EH (cell line): ENCODE measurements at regions not wholly inside any gene's neighbourhood (a gene's known extent, or its start where the extent isn't known, plus 50 kb on each side); places are given as distances from the start of the nearest gene placed in this dataset.

Source experiments
- DNase-seq: peaks from one replicate; pipeline ENCODE4 v3.0.0-alpha.2; 2015; ENCODE audit warnings: low read depth

DNA sequence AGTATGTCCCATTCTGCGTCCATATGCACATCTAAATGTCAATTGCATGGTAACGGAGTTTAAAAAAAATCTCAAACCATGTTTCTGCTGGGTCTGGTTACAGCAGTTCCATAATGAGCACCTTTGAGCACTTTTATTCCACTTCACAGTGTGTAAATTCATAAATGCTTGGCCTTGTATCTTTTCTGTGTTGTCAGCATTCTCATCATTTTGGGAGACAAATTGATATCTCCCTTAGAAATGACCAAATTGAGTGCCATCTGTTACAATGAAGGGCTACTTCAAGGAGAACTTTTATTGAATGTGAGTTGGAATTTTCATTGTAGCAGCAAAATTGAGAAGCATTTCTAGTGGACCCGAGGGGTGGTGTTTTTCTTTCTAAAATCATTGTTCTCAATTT lies 432.9 kb upstream of the PCDH9 start:
- DNase-seq, result no peak

DNA sequence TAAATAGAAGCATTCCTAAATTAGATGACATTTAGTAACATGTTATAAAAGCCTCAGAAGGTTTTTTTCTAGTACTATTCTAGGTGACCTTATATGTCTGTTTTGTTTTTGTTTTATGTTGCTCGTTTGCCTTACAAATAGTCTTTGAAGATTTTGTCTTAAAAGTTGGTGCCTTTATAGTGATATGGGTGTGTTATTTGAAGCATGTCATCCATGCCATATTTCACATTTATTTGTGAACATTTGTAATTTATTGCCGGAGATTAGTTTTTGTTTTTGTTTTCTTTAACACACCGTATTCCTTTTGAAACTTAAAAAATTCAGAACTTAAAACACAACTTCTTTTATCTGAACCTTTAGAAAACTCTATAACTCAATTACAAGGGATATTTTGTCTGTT lies 422.8 kb upstream of the PCDH9 start:
- DNase-seq, result no peak

DNA sequence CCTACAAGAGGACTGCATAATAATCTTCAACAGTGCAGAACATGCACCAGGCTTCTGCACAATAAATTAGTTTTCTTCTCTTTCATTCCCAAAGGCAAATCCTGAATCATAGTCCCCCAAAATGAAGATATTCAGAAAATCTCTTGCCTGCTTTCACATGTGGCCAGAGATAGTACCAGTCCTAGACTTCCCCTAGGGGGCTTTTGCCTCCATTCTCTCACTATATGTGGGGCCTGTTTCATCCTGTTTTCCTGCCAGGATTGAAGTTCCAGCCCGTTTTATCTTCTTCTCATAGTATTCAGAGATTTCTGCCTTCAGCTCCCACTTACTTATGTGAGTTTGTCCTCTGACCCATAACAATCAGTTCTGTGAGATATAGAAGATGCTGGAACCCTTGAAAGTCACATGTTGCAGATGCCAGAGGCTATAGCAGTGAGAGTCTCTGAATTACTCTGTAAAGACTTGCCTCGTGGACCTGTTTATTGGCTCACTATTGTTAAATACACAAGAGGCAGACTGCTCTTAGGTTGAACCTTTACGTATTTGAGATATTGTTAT lies 421.9 kb upstream of the PCDH9 start:
- no peak for DNase-seq

DNA sequence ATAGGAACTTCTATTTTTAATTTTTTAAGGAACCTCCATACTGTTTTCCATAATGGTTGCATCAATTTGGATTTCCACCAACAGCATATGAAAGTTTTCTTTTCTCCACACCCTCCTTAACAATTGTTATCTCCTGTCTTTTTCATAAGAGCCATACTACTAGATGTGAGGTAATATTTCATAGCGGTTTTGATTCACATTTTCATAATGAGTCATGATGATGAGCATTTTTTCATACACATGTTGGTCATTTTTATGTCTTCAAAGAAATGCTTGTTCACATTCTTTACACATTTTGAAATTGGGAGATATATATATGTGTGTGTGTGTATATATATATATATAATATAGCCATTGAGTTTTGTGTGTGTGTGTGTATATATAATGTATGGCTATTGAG lies 420.3 kb upstream of the PCDH9 start:
- no peak for DNase-seq

DNA sequence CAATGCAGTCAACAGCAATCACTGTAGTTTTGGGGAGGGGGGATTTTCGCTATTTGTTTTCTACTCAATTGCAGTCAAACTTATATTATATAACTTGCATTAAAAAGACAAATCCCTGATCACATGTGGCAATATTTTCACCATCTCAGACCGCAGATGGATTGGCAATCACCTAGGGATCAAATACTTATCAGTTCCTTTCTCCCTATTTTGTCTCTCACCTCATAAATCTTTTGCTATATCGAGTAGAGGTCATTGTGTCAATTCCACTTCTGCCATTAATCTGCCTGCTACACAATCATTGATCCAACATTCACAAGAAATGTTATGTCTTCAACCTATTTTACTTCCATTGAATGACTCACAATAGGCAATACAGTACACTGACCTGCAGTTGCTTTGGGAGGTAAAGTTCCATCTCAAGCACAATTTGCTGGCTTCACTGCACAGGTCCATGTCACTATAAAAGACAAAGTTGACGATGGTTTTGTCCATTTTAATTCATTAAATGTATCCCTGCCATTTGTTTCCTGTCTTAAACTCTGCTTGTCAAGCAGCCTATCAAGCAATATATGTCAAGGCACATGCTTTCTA lies 415.8 kb upstream of the PCDH9 start:
- DNase-seq, result no peak

DNA sequence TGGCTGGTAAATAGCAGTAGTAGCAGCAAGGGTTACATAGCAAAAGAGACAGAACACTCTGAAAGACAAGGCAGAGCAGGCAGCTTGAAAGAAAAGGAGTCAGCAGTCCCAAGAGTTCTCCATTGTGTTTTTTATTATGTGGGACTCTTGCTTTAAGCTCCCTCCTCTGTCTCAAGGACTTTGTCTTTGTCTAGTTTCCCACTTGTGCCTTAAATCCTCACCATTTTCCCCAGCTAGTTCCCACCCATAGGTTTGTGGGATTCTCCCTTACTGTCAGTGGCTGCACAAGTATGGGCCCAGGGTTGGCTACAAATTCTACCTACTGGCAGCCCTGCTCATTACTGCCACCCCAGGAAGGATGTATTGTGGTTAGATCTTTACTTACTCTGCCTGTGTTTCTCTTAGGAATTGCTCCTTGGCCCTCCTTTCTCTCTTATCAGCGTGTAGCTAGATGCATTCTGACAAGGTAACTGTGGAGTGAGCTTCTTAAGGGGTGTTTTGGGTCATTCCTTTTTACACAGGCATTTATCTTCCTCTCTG lies 413.4 kb upstream of the PCDH9 start:
- DNase-seq, result no peak

DNA sequence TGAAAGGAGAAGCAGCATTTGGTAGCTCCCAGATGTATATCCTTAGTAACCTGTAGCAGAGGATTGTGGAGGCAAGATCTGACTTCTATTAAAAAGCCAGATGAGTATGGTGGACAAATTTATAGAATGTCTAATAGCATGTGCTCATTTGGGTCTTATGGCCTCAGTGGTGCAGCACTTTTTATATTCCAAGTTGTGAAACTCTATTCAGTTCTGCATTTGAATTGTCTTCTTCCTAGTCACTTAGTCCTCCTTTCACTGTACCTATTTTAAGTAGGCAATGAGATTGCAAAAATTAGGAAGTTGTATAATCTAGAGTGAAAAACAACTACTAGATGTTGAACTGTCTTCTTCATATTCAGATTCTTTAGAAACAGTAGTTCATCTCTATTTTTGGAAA lies 412.5 kb upstream of the PCDH9 start:
- DNase-seq, result no peak

DNA sequence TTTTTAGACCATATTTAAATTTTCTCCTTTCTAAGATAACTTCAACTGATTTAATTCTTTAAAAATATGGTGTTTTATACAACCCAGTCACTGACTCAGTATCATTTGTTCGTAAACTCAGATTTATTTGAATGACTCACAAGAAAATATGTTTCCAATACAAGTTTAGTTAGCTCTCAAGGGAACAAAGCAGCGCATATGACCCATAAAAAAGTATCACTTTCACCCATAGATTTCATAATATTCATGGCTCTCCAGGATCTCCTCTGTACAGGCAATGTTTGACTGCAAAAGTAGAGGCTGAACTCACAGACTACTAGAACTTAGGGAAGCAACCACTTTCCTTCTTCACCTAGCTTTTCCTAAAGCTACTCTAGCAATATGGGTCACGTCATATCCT lies 405.6 kb upstream of the PCDH9 start:
- DNase-seq, result no peak

DNA sequence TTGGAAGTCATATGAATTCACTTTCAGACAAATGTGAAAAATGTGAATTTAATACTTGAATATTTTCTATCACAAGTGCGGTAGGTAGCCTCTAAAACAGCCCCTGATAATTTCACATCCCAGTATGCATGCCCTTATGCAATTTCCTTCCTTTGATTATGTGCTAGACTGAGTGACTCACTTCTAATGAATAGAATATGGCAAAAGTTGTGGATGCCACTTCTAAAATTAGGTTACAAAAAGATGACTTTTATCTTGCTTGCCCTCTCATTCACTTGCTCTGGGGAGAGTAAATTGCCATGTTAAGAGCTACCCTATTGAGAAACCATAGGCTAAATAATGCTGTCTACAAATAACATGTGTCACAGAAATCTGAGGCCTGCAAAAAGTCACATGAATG lies 402.5 kb upstream of the PCDH9 start:
- DNase-seq, result no peak

DNA sequence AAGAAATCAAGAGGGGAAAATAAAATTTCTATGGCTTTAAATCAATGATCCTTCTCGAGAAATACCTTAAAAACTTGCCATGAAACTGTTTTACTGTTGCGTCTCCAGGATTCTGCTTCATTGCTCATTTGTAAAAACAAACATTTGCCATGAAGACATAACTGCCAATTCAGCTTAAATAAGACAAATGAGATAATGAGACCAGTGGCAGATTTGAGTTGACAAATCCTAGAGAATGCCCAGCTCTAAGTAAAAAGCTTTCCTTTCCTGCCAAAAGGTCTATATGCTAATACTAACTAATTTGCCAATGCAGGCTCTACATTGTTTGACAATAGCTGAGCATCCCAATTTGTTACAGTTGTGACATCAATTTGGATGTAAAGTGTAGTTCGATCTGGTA lies 400.5 kb upstream of the PCDH9 start:
- DNase-seq, result no peak

DNA sequence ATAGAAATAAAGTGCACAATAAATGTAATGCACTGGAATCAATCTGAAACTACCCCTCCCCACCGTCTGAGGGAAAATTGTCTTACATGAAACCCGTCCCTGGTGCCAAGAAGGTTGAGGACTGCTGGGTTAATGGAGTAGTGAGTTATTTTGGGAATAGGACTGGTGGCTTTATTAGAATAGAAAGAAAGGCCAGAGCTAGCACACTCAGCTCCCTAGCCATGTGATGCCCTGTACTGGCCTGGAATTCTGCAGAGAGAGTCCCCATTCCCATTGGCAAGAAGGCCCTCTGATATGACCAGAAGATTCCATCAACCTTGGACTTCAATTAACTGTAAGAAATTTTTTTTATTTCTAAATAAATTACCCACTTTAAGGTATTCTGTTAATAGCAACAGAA lies 393.5 kb upstream of the PCDH9 start:
- DNase-seq, result no peak

DNA sequence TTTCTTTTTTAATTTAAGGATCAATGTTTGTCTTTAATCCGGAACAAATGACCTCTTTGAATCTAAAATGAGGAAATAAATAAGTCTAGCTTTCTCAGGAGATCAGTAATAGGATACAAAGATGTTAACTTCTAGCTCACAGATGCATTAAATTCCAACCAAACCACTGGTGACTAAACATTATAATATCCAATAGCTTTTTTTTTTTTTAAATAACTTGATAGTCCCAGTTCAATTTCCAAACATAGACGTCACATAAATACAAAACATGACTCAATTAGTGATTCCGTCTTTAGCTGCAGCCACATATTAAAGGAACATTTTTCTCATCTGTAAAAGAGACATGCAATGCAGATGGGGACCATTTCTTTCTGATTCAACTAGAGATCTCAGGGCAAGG lies 390.5 kb upstream of the PCDH9 start:
- no peak for DNase-seq

DNA sequence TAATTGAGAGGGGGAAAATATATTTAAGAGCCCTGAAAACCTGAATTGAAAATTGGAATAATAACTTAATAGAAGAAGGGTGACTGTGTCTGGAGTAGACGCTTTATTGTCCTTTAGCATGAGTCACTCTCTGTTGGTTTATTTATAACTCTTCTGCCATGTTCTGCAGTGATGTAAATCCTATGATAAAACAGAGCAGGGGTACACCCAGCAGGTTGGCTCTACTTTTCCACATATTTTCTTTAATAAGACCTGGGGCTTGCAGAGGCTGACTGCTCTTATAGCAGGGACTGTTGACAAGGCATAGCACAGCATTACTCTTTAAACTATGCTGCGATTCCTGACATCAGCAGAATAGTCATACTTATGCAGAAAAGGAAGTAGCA lies 389.9 kb upstream of the PCDH9 start:
- no peak for DNase-seq

DNA sequence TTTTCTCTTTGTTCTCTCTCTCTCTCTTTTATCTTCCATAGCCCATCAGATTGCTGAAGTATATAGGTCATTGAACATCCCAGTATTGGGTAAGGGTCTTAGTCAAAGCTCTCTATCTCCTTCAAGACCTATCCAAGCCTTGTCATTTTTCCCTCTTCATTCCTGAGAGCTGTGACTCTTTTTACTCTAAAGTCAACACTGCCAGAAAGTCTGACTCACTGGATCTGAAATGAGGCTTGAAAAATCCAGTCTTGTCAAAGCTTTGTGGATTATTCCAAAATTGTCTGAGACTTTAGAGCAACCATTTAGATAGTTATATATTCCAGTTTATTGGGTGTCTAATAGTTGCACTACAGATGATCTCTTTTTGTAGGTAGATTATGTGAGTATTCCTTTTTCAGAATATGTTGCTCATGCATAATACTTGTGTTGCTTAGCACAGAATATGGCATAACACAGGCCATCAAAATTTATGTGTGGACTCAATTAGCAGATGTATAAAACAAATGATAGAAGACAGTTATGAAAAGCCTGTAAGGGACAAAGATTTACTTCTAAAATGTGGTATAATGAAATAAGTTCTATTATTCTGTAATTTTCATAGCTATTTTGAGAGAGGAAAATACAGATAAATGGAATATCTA lies 389.3 kb upstream of the PCDH9 start:
- no peak for DNase-seq

DNA sequence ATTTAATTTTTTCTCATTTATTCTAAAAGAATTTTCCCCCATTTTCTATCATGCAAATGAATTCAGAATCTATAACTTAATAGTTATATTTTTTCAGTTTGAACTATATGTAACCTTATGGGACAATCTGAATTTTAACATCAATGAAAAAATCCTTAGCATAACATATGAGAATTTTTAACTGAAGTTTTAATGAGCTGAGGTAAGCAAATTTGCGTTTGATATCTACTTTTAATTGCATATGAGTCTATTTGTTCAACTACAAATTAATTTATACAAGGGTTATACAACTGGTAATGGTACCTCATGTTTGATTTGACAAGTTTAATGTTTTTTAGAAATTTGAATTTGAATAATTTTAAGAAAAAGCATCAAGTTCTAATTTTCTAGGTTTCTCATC lies 384.4 kb upstream of the PCDH9 start:
- no peak for DNase-seq

DNA sequence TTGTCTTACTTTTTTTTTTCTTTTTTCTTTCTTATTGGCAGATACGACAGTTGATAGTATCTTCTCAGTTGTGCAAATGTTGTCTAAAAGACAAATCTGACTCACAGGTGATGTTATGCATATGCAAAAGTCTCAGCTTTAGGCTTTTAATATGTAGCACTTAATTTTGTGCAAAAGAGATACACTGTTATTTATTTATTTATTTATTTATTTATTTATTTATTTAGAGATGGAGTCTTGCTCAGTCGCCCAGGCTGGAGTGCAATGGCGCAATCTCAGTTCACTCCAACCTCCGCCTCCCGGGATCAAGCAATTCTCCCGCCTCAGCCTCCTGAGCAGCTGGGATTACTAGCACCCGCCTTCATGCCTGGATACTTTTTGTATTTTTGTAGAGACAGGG lies 383.9 kb upstream of the PCDH9 start:
- DNase-seq, result no peak

DNA sequence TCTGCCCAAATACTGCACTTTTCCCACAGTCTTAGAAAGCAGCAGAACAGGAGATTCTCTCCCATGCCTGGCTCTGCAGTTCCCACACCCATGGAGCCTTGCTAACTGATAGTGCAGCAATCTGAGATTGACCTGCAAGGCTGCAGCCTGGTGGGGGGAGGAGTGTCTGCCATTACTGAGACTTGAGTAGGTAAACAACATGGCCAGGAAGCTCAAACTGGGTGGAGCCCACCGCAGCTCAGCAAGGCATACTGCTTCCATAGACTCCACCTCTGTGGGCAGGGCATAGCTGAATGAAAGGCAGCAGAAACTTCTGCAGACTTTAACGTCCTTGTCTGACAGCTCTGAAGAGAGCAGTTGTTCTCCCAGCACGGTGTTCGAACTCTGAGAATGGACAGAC lies 358.5 kb upstream of the PCDH9 start:
- no peak for DNase-seq

DNA sequence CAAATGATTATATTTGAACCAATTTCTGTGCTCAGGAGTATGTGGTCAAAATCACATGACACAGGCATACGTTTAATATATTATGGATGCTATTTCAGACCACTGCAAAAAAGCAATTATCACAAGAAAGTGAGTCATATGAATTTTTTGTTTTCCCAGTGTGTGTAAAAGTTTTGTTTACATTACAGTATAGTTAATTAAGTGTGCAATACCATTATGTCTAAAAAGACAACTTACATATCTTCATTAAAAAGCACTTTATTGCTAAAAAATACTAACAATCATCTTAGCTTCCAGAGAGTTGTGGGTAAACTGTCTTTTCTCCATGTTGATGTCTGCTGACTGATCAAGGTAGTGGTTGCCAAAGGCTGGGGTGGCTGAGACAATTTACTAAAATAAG lies 347.2 kb upstream of the PCDH9 start:
- DNase-seq, result no peak

DNA sequence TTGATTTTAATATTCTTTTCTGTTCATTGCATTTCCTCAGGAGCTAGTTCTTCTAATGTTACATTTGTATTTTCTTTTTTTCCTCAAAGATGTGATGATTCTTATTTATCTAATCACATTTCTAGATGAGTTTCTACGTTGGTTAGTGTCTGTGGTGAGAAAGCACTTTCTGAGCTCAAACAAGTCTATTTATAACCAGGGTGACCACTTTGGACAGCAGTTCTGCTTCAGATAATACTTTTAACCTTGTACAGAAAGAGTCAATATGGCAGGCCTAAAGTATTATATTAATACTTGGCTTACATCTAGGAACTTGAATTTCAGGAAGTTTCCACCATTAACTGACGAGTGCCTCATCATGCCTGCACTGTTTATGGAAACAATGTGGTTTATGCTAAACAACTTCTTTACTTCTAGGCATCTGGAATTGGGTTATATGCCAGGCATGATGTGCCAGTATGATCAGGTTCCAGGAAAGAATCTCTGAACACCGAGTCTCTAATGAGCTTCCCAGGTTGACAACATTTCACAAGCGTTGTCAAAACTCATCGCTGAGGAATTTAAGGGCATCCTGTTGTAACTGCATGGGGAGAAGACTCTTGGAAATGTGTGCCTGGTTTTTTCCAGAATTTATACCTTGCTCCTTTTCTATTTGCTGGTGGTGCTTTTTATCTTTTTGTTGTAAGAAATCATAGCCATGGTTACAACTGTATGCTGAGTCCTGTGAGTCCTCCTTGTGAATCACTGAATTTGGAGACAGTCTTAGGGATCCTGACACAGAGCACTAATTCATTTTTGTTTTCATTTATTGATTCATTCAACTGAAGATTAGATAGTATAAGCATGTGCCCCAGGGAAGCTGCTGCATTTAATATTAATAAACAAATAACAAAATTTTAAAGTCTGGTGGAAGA lies 344.4 kb upstream of the PCDH9 start:
- no peak for DNase-seq

DNA sequence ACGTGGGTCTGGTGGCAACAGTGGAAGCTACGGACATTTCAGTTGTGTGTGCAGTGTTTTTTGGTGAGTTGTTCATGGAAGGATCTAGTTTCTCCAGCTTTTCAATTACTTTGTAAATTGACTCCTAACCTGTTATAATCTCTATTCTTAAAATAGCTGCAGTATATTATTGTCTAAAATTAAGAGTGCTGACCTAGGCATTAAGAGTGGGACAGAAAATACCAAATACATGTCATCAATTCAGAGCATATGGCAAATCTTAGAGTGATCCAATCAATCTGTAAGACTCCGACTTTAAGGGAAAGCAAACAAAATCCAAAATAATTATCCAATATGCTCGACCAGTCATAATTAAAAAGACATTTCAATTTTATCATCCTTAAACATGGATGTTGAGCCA lies 338.1 kb upstream of the PCDH9 start:
- DNase-seq, result no peak

DNA sequence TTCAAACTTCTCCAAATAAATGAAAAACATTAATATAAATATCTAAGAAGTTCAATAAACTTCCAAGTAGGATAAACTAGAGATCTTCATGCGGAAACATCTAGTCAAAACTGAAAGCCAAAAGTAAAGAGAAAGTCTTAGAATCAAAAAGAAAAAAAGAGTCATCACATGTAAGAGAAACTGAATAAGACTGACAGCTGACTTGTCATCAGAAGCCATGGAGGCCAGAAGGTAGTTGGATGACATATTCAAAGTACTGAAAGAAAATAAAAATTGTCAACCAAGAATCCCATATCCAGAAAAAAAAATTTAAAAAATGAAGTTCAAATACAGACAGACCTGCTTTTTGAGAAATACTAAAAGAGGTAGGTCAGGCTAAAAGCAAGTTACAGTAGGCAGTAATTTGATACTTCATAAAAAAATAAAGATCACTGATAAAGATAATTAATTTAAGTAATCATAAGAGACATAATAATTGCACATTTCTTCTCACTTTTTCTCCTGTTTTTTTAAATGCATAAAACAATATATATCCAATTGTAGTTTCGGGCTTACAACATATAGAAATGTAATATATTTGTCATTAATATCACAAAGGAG lies 327.6 kb upstream of the PCDH9 start:
- no peak for DNase-seq

DNA sequence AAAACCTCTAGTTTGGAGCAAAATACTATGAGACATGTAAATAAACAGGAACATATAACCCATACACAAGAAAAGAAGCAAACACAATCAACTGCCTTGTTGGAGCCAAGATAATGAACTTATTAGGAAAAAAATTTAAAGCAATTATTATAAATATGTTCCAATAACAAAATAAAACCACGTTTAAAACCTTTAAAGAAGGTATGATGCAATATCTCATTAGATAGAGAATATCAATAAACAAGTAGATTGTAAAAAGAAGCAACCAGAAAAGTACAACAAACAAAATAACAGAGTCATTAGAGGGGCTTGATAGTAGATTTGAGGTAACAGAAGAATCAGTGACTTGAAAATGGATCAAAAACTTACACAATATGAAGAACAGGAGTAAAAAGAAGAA lies 327.0 kb upstream of the PCDH9 start:
- no peak for DNase-seq
